ENCODE measurements at regions not wholly inside any gene's neighbourhood (a gene's known extent, or its start where the extent isn't known, plus 50 kb on each side); places are given as distances from the start of the nearest gene placed in this dataset.

- no peak overlapping the region for H3K4me3 Mint-ChIP-seq
- no peak for DNase-seq (ENCODE audit: low spot score)
- H3K27ac Mint-ChIP-seq: no peak overlapping the region
- H3K4me1 Mint-ChIP-seq (ENCODE audit: low read depth): no peaks in the 10 kb centered on the region
- no peaks in the 10 kb centered on the region for H3K36me3 Mint-ChIP-seq (ENCODE audit: low read depth)
- no peaks in the 10 kb centered on the region for H3K9me3 Mint-ChIP-seq
- H3K27me3 Mint-ChIP-seq (ENCODE audit: low read depth): peaks cover 2% of the 10 kb centered on the region
Measured at GRCh38 chr1:96498744-96499340, 222.7 kb upstream of the PTBP2 start.

- Mint-ChIP-seq H3K27me3 (ENCODE audit: low read depth) (no peaks in the 10 kb centered on the region), H3K36me3 (ENCODE audit: low read depth) (no peaks in the 10 kb centered on the region), H3K4me1 (ENCODE audit: low read depth) (no peaks in the 10 kb centered on the region), H3K27ac (no peak overlapping the region), H3K9me3 (no peaks in the 10 kb centered on the region), H3K4me3 (no peak overlapping the region)
- no peak for DNase-seq (ENCODE audit: low spot score)
Measured at GRCh38 chr1:96508233-96508632, 213.4 kb upstream of the PTBP2 start.

- H3K4me1 Mint-ChIP-seq (ENCODE audit: low read depth): no peaks in the 10 kb centered on the region
- no peak for DNase-seq (ENCODE audit: low spot score)
- no peaks in the 10 kb centered on the region for H3K9me3 Mint-ChIP-seq
- H3K27me3 Mint-ChIP-seq (ENCODE audit: low read depth): no peaks in the 10 kb centered on the region
- H3K36me3 Mint-ChIP-seq (ENCODE audit: low read depth): no peaks in the 10 kb centered on the region
- no peak overlapping the region for H3K27ac Mint-ChIP-seq
- no peak overlapping the region for H3K4me3 Mint-ChIP-seq
Measured at GRCh38 chr1:96509339-96509738, 212.2 kb upstream of the PTBP2 start.

DNA sequence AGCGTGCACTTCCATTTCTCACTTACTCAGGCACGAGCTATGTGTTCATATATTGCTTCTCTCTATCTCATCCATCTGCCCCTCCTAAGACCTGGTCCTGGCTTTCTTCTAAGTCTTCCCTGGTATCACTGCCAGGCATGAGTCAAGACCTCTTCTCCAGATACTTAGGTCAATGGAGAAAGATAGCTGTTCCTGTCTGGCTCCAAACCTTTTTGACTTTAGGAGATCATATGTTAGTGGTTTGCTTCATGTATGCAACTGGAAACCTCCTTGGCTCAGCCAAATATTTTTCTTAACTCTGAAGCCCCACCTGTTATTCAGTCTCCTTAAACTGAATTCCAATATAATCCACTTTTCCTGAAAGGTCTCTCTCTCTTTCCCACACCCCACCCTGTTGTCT is 211.6 kb upstream of the PTBP2 start:
- DNase-seq (ENCODE audit: low spot score): no peak
- Mint-ChIP-seq H3K36me3 (ENCODE audit: low read depth) (no peaks in the 10 kb centered on the region), H3K27ac (no peak overlapping the region), H3K4me1 (ENCODE audit: low read depth) (no peaks in the 10 kb centered on the region), H3K27me3 (ENCODE audit: low read depth) (no peaks in the 10 kb centered on the region), H3K9me3 (no peaks in the 10 kb centered on the region), H3K4me3 (no peak overlapping the region)

- Mint-ChIP-seq H3K4me1 (ENCODE audit: low read depth) (no peaks in the 10 kb centered on the region), H3K4me3 (no peak overlapping the region), H3K27me3 (ENCODE audit: low read depth) (no peaks in the 10 kb centered on the region), H3K36me3 (ENCODE audit: low read depth) (no peaks in the 10 kb centered on the region), H3K27ac (no peak overlapping the region), H3K9me3 (no peaks in the 10 kb centered on the region)
- DNase-seq (ENCODE audit: low spot score): no peak
Measured at GRCh38 chr1:96510391-96510790, 211.2 kb upstream of the PTBP2 start.

DNA sequence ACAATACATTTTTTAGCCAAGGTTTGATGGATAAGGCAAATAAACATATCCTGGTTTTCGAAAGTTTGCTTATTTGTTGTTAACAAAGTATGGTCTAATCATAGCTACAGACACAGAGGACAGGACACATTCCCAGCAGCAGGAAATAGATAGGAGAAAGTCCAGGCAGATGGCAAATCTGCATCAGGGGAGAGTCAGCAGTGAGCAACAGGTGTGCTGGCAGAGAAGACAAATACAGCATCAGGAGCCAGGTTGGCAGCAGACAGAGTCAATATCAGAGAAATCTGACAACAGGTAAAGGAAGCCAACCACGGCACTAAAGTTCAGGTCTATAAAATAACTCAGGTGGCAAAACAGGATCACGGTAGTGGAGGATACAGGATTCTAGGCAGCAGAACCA is 210.7 kb upstream of the PTBP2 start:
- no peaks in the 10 kb centered on the region for H3K4me1 Mint-ChIP-seq (ENCODE audit: low read depth)
- H3K27me3 Mint-ChIP-seq (ENCODE audit: low read depth): no peaks in the 10 kb centered on the region
- no peaks in the 10 kb centered on the region for H3K36me3 Mint-ChIP-seq (ENCODE audit: low read depth)
- no peak overlapping the region for H3K27ac Mint-ChIP-seq
- DNase-seq (ENCODE audit: low spot score): no peak
- no peaks in the 10 kb centered on the region for H3K9me3 Mint-ChIP-seq
- no peak overlapping the region for H3K4me3 Mint-ChIP-seq

GRCh38 chr1:96513136-96513535 is 208.4 kb upstream of the PTBP2 start:
- Mint-ChIP-seq H3K27me3 (ENCODE audit: low read depth) (no peaks in the 10 kb centered on the region), H3K4me1 (ENCODE audit: low read depth) (no peaks in the 10 kb centered on the region), H3K27ac (no peak overlapping the region), H3K9me3 (no peaks in the 10 kb centered on the region), H3K4me3 (no peak overlapping the region), H3K36me3 (ENCODE audit: low read depth) (no peaks in the 10 kb centered on the region)
- no peak for DNase-seq (ENCODE audit: low spot score)

DNA sequence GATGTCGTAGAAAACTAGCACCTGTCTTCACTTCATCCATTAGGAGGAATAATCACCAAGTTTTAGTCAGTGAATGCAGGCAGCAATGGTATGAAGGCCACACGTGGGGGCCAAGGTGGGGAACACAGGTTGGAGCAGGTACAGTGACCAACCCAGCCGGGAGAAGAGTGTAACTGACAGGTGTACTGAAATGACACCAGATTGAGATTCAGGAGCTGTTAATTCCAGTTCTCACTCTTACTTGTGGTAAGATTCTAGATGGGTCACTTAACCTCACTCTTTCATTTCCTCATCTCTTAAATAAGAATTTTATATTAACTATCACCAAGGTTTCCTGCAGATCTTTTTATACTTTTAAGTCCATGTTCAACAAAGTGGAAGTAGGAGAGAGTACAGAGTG is 206.2 kb upstream of the PTBP2 start:
- no peaks in the 10 kb centered on the region for H3K36me3 Mint-ChIP-seq (ENCODE audit: low read depth)
- H3K4me1 Mint-ChIP-seq (ENCODE audit: low read depth): no peaks in the 10 kb centered on the region
- no peak overlapping the region for H3K4me3 Mint-ChIP-seq
- H3K9me3 Mint-ChIP-seq: no peaks in the 10 kb centered on the region
- no peaks in the 10 kb centered on the region for H3K27me3 Mint-ChIP-seq (ENCODE audit: low read depth)
- no peak overlapping the region for H3K27ac Mint-ChIP-seq
- no peak for DNase-seq (ENCODE audit: low spot score)

GRCh38 chr1:96515925-96516324 is 205.7 kb upstream of the PTBP2 start:
- Mint-ChIP-seq H3K4me3 (no peak overlapping the region), H3K36me3 (ENCODE audit: low read depth) (no peaks in the 10 kb centered on the region), H3K27ac (no peak overlapping the region), H3K27me3 (ENCODE audit: low read depth) (no peaks in the 10 kb centered on the region), H3K9me3 (no peaks in the 10 kb centered on the region), H3K4me1 (ENCODE audit: low read depth) (no peaks in the 10 kb centered on the region)
- no peak for DNase-seq (ENCODE audit: low spot score)

GRCh38 chr1:96519851-96520578 is 201.6 kb upstream of the PTBP2 start:
- H3K4me3 Mint-ChIP-seq: no peak overlapping the region
- DNase-seq (ENCODE audit: low spot score): no peak

DNA sequence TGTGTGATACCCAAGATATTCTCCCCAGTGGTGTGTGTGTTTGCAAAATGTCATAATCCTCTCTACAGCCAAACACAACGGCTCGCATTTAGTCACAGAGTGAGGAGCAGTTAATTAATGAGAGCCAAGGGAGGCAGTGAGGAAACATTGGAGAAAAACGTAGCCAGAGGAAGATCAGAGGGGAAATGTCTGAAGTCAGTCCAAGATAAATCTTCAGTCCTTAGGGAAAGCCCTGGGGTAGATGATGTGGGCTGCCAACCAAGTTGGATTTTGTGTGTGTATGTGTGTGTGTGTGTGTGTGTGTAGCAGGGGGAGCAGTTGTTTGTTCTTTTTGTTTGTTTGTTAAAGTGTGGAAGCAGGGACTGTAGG is 201.0 kb upstream of the PTBP2 start:
- H3K4me1 Mint-ChIP-seq (ENCODE audit: low read depth): no peaks in the 10 kb centered on the region
- H3K27ac Mint-ChIP-seq: no peak overlapping the region
- no peaks in the 10 kb centered on the region for H3K36me3 Mint-ChIP-seq (ENCODE audit: low read depth)
- H3K9me3 Mint-ChIP-seq: no peaks in the 10 kb centered on the region
- H3K4me3 Mint-ChIP-seq: no peak overlapping the region
- DNase-seq (ENCODE audit: low spot score): no peak
- H3K27me3 Mint-ChIP-seq (ENCODE audit: low read depth): no peaks in the 10 kb centered on the region

More at GRCh38 chr1:96519851-96520578, 201.6 kb upstream of the PTBP2 start:
- H3K36me3 Mint-ChIP-seq (ENCODE audit: low read depth): no peaks in the 10 kb centered on the region
- H3K4me1 Mint-ChIP-seq (ENCODE audit: low read depth): no peaks in the 10 kb centered on the region
- H3K9me3 Mint-ChIP-seq: no peaks in the 10 kb centered on the region
- no peaks in the 10 kb centered on the region for H3K27me3 Mint-ChIP-seq (ENCODE audit: low read depth)
- no peak overlapping the region for H3K27ac Mint-ChIP-seq

DNA sequence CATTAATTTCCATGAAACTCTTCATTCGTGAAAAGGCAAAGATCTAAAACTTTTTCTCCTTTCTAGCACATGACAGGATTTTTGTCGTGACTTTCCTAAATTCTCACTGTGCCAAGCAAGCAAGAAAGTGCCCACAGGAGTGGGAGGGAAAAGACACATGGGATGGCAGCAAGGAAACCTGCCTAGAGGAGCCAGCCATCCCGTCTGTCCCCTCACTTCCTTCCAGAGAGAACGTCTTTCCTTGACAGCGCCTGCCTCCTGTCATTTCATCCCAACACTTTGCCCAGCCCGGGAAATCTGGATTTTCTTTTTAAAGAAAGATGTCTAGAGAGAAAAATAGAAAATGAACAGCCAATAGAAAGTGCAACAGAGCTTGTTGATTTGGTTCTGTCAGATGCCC is 200.6 kb upstream of the PTBP2 start:
- H3K27ac Mint-ChIP-seq: no peak overlapping the region
- no peaks in the 10 kb centered on the region for H3K9me3 Mint-ChIP-seq
- H3K27me3 Mint-ChIP-seq (ENCODE audit: low read depth): no peaks in the 10 kb centered on the region
- H3K4me3 Mint-ChIP-seq: no peak overlapping the region
- no peaks in the 10 kb centered on the region for H3K36me3 Mint-ChIP-seq (ENCODE audit: low read depth)
- no peaks in the 10 kb centered on the region for H3K4me1 Mint-ChIP-seq (ENCODE audit: low read depth)
- DNase-seq (ENCODE audit: low spot score): no peak

- Mint-ChIP-seq H3K27me3 (ENCODE audit: low read depth) (no peaks in the 10 kb centered on the region), H3K27ac (no peak overlapping the region), H3K36me3 (ENCODE audit: low read depth) (no peaks in the 10 kb centered on the region), H3K4me1 (ENCODE audit: low read depth) (no peaks in the 10 kb centered on the region), H3K9me3 (peaks cover 4% of the 10 kb centered on the region), H3K4me3 (no peak overlapping the region)
- DNase-seq (ENCODE audit: low spot score): no peak
Measured at GRCh38 chr1:96521994-96522760, 199.4 kb upstream of the PTBP2 start.

GRCh38 chr1:96522927-96523326 is 198.7 kb upstream of the PTBP2 start:
- Mint-ChIP-seq H3K4me1 (ENCODE audit: low read depth) (no peaks in the 10 kb centered on the region), H3K36me3 (ENCODE audit: low read depth) (no peaks in the 10 kb centered on the region), H3K27ac (no peak overlapping the region)

More at GRCh38 chr1:96522927-96523326, 198.7 kb upstream of the PTBP2 start:
- peaks cover 7% of the 10 kb centered on the region for H3K9me3 Mint-ChIP-seq
- H3K4me3 Mint-ChIP-seq: no peak overlapping the region
- no peaks in the 10 kb centered on the region for H3K27me3 Mint-ChIP-seq (ENCODE audit: low read depth)
- no peak for DNase-seq (ENCODE audit: low spot score)
